ENCODE measurements at regions not wholly inside any gene's neighbourhood (a gene's known extent, or its start where the extent isn't known, plus 50 kb on each side); places are given as distances from the start of the nearest gene placed in this dataset.
"Not testable (repeated sequence)": the region's sequence is repeated elsewhere in the genome, so short reads cannot be mapped to it uniquely, and the experiment has no call there.

GRCh38 chr2:76697439-76697838, 824.7 kb downstream of the LRRTM4 start:
- DNase-seq, ATAC-seq: not testable (repeated sequence)

GRCh38 chr2:76692908-76693307, 829.3 kb downstream of the LRRTM4 start:
- DNase-seq (no peak), ATAC-seq (no peak)

DNA sequence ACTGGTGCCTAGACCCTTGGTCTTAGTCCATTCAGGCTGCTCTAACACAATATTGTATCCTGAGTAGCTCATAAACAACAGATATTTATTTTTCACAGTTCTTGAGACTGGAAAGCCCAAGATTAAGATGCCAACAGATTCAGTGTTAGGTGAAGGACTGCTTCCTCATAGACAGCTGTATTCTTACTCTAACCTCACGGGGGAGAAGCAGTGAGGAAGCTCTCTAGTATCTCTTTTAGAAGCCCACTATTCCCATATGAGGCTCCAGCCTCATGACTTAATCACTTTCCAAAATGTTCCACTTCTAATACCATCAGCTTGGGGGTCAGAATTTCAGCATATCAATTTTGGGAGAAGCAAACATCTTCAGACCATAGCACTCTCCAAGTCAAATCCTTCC, 833.4 kb downstream of the LRRTM4 start:
- ATAC-seq (no peak), DNase-seq (no peak)

GRCh38 chr2:76687923-76688322, 834.3 kb downstream of the LRRTM4 start:
- ATAC-seq (no peak), DNase-seq (no peak)

GRCh38 chr2:76684756-76685155, 837.4 kb downstream of the LRRTM4 start:
- ATAC-seq (no peak), DNase-seq (no peak)

- no peak for ATAC-seq
- DNase-seq: no peak
These were observed 843.2 kb downstream of the LRRTM4 start for GRCh38 chr2:76679025-76679396.

DNA sequence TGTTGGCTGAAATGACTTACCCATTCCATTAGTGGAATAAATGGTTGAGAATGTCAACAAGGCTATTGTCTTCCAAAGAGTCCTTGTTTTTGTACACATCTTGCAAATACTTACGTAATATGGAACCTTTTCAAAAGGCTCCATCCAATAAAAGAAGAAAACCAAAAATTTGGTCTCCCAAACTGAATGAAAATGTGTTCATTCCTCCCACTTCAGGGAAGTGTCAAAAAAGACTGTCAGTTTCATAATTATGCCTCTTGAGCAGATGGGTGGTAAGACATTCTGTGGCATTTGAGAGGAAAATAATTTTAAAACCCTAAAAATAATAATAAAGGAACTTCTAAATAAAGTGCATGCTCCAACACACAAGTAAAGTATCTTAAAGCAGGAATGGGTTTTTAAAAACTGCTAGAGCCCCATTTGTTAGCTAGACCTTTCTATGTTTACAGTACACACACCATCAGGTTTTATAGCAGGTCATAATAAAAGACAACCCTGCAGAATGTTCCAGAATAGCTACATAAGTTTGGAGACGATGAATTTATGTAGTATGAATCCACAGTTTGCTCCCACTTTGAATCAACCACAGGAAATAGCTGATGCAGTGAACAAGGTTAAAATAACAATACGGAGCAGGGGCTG, 843.7 kb downstream of the LRRTM4 start:
- DNase-seq: no peak
- ATAC-seq: no peak

DNA sequence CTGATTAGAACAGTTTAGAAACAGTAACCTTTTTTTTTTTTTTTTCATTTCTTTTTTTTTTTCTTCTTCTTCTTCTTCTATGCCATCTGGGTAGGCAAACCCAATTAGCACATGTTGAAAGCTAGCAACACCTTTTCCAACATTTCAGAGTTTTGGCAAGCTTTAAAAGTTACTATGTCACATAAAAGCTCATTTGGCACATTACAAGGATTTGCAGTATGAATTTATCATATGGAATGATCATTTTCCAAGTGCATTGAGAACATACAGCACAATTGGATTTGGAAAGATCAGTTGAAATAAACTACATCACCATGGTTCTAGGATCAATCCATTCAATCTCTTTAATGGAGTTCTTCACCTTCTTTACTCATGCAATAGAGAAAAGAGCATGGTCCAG, 847.0 kb downstream of the LRRTM4 start:
- DNase-seq: no peak

DNA sequence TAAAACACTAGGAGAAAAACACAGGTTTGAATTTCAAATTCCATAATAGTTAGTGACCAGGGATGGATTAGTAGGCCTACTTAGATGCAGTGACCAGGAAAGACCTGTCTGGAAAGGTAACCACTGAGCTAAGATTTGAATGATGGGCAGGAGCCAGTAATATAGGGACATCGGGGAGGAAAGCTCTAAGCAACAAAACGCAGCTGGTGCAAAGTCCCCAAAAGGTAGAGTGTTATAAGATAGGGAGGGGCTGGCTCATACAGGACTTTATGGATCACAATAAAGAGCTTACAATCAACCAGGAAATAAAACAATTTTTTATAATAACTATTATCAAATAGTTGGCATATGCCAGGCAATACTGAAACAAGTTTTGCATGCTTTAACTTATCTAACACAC, 849.4 kb downstream of the LRRTM4 start:
- no peak for ATAC-seq
- DNase-seq: no peak

More for the DNA sequence above, 847.0 kb downstream of the LRRTM4 start:
- ATAC-seq: no peak

DNA sequence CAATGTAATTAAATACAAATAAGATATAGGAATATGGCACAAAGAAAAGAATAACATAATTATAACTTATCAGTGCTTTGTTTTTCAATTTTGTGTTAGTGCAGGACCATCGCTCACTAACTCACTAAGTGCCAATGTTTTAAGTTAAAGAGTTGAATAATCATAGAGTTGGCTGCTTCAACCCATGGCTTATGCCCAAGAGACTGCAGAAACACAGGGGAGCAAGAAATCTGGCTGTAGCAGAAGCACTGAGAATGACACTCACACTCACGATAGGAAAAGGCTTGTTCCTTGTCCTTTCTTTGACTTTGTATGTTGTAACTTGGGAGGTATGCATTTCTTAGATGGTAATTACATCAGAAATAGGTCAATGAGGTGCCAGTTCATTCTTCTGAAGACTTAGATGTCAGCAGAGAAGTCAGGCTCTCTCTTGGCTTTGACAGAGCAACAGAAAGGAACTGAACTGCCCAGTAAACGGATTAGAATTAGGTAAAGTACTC, 852.2 kb downstream of the LRRTM4 start:
- DNase-seq (no peak), ATAC-seq (no peak)

GRCh38 chr2:76668279-76668678, 853.9 kb downstream of the LRRTM4 start:
- no peak for ATAC-seq
- no peak for DNase-seq

DNA sequence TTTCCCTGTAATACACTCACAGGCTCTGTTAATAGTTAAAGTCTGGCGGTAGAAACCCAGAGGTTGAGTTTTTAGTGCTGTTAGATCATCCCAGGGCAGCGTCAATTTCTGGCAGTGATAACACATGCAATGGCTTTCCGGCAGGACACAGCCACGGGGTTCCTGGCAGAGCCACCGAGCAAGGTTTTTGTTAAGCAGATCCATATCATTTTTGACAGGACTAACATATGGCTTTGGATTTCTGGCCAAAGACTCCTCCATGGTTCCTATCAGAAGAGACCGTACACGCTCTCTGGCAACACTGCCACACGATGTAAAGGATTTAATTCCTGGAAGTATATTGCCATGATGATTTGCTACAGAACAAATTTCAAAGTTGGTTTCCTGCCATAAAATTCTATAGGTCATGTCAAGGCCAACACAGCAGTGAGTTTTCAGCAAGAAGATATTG, 854.3 kb downstream of the LRRTM4 start:
- DNase-seq (no peak), ATAC-seq (no peak)

DNA sequence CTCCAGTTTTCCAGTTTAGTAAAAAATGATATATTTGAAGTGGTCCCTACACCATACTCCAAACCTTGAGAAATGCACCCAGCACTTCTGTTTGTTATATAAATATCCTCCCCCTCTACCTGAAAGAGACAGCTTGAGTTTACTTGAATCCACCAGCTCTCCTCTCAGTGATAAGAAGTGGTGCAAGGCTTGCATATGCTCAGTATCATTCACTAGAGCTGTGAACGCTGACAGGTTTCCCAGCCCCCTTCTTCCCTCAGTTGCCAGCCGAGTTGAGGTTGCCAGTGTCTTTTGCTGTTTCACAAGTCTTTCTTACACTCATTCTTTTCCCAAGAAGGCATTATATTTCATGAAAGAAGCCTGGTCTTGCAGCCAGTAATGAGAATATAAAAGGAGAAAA, 880.0 kb downstream of the LRRTM4 start:
- ATAC-seq: no peak
- DNase-seq: no peak

GRCh38 chr2:76641506-76641905, 880.7 kb downstream of the LRRTM4 start:
- DNase-seq: no peak
- ATAC-seq: no peak

- DNase-seq (no peak), ATAC-seq (no peak)
These were observed 881.3 kb downstream of the LRRTM4 start for GRCh38 chr2:76640905-76641304.

GRCh38 chr2:76639171-76639680, 883.0 kb downstream of the LRRTM4 start:
- ATAC-seq (no peak), DNase-seq (no peak)

DNA sequence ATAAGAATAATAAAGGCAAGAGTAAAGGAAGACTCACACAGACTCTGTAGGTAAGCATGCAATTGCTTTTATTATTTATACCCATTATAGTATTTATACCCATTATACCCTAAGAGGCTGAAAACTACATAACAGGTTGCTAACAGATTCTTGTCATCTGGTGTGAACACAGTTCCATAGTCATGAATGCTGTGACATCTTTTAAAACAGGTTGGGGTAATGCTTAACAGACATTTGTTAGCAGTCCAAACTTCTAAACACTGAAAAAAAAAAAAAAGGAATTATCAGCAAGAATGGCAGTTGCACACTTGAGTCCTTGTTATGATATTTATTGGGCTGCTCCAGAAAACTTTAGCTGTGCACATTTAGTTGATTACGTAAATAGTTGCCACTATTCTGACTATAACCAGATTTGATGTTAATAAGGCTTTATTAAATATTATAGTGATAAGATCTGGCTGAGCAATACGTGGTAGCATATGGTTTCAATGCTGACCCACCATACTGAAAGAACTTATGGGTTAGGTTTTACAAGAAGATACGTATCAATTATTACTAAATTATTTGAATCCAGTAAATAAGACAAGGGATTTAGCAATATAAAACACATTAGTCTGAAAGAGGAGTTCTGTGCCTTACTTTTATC, 888.8 kb downstream of the LRRTM4 start:
- ATAC-seq: no peak
- DNase-seq: no peak

GRCh38 chr2:76625101-76625500, 897.1 kb downstream of the LRRTM4 start:
- ATAC-seq (no peak), DNase-seq (no peak)

- no peak for DNase-seq
- ATAC-seq: no peak
These were observed 902.6 kb upstream of the GCFC2 start for GRCh38 chr2:76613330-76613729.

GRCh38 chr2:76612764-76613163, 902.0 kb upstream of the GCFC2 start:
- ATAC-seq: no peak
- no peak for DNase-seq

DNA sequence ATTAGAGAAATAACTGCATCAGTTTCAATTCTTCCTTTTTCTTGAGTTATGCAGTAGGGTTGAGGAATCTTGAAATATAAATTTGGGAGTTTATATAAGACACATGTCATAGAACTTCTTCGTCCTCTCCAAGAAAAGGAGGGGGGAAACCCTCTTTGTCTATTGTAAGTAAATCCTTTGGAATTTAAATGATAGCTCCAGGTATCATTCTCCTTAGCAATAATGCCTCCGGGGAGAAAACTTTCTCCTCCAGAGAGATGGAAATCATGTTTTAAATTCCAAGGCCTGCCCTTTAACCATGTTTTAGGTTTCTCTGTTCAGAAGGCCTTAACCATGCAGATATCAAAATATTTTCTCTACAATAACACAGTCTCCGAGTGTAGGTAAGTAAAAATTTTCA, 899.7 kb upstream of the GCFC2 start:
- no peak for DNase-seq
- ATAC-seq: no peak

GRCh38 chr2:76599732-76600368, 889.1 kb upstream of the GCFC2 start:
- ATAC-seq (no peak), DNase-seq (no peak)

- no peak for DNase-seq
- ATAC-seq: no peak
These were observed 873.8 kb upstream of the GCFC2 start for GRCh38 chr2:76584474-76584873.
